Astrocyte (in vitro differentiated cells and primary cell): ENCODE measurements at regions not wholly inside any gene's neighbourhood (a gene's known extent, or its start where the extent isn't known, plus 50 kb on each side); places are given as distances from the start of the nearest gene placed in this dataset.

Source experiments
- CTCF ChIP-seq: IDR thresholded peaks from 2 replicates; pipeline ENCODE4 v1.5.1; 2011; ENCODE audit warnings: low read depth, mild to moderate bottlenecking, inconsistent platforms, low read length, moderate library complexity; ENCODE audit not compliant: insufficient read depth
- EZH2 ChIP-seq: IDR thresholded peaks from 2 replicates; pipeline ENCODE4 v1.6.1; 2012; ENCODE audit warnings: mild to moderate bottlenecking, low read length, inconsistent platforms; ENCODE audit not compliant: insufficient read depth

- peak; percentile 30 for TF ChIP-seq CTCF
- TF ChIP-seq EZH2, result no peak
Observed at GRCh38 chr7:142556740-142557139, 192.5 kb upstream of the PRSS1 start.
